ENCODE measurements at regions not wholly inside any gene's neighbourhood (a gene's known extent, or its start where the extent isn't known, plus 50 kb on each side); places are given as distances from the start of the nearest gene placed in this dataset.

DNA sequence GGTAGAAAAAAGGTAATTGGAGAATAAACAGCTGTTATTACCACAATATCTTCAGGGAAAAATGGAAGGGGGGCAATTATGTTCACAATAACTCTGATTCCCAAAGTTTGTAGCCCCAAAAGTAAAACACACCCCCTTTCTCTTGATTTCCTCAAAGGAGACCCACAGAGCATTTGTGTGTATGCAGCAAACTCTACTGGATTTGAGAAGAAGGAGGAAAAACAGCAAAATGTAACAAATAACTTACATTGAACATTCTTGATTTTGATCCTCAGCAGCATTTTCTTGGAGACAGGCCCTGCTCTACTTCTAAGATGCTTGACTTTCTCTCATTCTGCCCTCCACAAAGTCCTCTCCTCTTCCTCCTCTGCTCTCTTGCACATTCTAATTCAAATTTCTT lies 420.8 kb upstream of the EDIL3 start:
- Histone ChIP-seq H3K4me2 (ENCODE audit: control insufficient read depth, insufficient read depth) (no peak overlapping the region), H3K4me3 (no peak overlapping the region), H3K27me3 (replicated peaks in 1 of 2; ENCODE audit: control insufficient read depth in 2 of 2, insufficient read depth in 2 of 2, low read length in 1 of 2) (no peaks in the 10 kb centered on the region), H3K9ac (ENCODE audit: control insufficient read depth, insufficient read depth, low read length) (no peak overlapping the region), H3K79me2 (ENCODE audit: control insufficient read depth, insufficient read depth, low read length) (no peaks in the 10 kb centered on the region), H3K4me1 (ENCODE audit: control insufficient read depth, insufficient read depth, low read length) (no peaks in the 10 kb centered on the region), H3K27ac (ENCODE audit: control insufficient read depth, insufficient read depth) (no peak overlapping the region), H4K20me1 (ENCODE audit: control insufficient read depth, insufficient read depth) (no peaks in the 10 kb centered on the region), H3K36me3 (ENCODE audit: control insufficient read depth in 2 of 2, insufficient read depth in 2 of 2, low read length in 1 of 2) (no peaks in the 10 kb centered on the region), H2AFZ (ENCODE audit: control insufficient read depth, low read depth, low read length) (no peak overlapping the region), H3K9me3 (replicated peaks; ENCODE audit: control insufficient read depth, insufficient read depth, low read length) (no peaks in the 10 kb centered on the region)
- RAD21 ChIA-PET (ENCODE audit: unreplicated experiment), result no interaction called here
- no peak for FAIRE-seq
- DNase-seq (ENCODE audit: low read depth, low spot score), result no peak
- intact Hi-C loops (cut with micrococcal nuclease; ENCODE audit: unreplicated experiment) (no loop called here), in situ Hi-C loops (cut with MboI) (no loop called here)
- CTCF ChIA-PET, result no interaction called here
- TF ChIP-seq, protein P1, sequence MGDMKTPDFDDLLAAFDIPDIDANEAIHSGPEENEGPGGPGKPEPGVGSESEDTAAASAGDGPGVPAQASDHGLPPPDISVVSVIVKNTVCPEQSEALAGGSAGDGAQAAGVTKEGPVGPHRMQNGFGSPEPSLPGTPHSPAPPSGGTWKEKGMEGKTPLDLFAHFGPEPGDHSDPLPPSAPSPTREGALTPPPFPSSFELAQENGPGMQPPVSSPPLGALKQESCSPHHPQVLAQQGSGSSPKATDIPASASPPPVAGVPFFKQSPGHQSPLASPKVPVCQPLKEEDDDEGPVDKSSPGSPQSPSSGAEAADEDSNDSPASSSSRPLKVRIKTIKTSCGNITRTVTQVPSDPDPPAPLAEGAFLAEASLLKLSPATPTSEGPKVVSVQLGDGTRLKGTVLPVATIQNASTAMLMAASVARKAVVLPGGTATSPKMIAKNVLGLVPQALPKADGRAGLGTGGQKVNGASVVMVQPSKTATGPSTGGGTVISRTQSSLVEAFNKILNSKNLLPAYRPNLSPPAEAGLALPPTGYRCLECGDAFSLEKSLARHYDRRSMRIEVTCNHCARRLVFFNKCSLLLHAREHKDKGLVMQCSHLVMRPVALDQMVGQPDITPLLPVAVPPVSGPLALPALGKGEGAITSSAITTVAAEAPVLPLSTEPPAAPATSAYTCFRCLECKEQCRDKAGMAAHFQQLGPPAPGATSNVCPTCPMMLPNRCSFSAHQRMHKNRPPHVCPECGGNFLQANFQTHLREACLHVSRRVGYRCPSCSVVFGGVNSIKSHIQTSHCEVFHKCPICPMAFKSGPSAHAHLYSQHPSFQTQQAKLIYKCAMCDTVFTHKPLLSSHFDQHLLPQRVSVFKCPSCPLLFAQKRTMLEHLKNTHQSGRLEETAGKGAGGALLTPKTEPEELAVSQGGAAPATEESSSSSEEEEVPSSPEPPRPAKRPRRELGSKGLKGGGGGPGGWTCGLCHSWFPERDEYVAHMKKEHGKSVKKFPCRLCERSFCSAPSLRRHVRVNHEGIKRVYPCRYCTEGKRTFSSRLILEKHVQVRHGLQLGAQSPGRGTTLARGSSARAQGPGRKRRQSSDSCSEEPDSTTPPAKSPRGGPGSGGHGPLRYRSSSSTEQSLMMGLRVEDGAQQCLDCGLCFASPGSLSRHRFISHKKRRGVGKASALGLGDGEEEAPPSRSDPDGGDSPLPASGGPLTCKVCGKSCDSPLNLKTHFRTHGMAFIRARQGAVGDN (IDR thresholded peaks at IDR 0.05), result no peak
- TF ChIP-seq SUPT20H (IDR thresholded peaks at IDR 0.05; ENCODE audit: borderline replicate concordance, control insufficient read depth, low read depth, low read length), result no peak
- TF ChIP-seq, protein P2, sequence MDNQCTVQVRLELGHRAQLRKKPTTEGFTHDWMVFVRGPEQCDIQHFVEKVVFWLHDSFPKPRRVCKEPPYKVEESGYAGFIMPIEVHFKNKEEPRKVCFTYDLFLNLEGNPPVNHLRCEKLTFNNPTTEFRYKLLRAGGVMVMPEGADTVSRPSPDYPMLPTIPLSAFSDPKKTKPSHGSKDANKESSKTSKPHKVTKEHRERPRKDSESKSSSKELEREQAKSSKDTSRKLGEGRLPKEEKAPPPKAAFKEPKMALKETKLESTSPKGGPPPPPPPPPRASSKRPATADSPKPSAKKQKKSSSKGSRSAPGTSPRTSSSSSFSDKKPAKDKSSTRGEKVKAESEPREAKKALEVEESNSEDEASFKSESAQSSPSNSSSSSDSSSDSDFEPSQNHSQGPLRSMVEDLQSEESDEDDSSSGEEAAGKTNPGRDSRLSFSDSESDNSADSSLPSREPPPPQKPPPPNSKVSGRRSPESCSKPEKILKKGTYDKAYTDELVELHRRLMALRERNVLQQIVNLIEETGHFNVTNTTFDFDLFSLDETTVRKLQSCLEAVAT (IDR thresholded peaks at IDR 0.05), result no peak
- TF ChIP-seq, protein P3, sequence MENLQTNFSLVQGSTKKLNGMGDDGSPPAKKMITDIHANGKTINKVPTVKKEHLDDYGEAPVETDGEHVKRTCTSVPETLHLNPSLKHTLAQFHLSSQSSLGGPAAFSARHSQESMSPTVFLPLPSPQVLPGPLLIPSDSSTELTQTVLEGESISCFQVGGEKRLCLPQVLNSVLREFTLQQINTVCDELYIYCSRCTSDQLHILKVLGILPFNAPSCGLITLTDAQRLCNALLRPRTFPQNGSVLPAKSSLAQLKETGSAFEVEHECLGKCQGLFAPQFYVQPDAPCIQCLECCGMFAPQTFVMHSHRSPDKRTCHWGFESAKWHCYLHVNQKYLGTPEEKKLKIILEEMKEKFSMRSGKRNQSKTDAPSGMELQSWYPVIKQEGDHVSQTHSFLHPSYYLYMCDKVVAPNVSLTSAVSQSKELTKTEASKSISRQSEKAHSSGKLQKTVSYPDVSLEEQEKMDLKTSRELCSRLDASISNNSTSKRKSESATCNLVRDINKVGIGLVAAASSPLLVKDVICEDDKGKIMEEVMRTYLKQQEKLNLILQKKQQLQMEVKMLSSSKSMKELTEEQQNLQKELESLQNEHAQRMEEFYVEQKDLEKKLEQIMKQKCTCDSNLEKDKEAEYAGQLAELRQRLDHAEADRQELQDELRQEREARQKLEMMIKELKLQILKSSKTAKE (IDR thresholded peaks at IDR 0.05; ENCODE audit: low read depth, poor library complexity, severe bottlenecking), result no peak
- ATAC-seq, result no peak
- SMC1A ChIA-PET (ENCODE audit: uncharacterized antibody, unreplicated experiment), result no interaction called here
- POLR2A ChIA-PET, result no interaction called here
- no TSS peak for BruUV-seq (replicated peaks)
